IMR-90 (cell line): ENCODE measurements at regions not wholly inside any gene's neighbourhood (a gene's known extent, or its start where the extent isn't known, plus 50 kb on each side); places are given as distances from the start of the nearest gene placed in this dataset.

ENCODE experiments used
- ATAC-seq: fragments of 200-7000 bp; cut with Tn5 transposase; 2 replicates; pipeline ENCODE4 v1.9.1; 2020; ENCODE audit warnings: low read depth, mild to moderate bottlenecking, moderate library complexity
- BruUV-seq: library from RNA; stranded (reverse); fragments of 400-500 nt; replicated peaks from 2 replicates; lab custom pipeline; 2021; lab: Mats Ljungman, UMichigan
- CTCF ChIA-PET: fragments of 300-600 bp; formaldehyde crosslinking; extraction: SDS; loops from one replicate; lab custom pipeline; 2021; ENCODE audit warnings: antibody characterized with exemption; lab: Yijun Ruan, JAX
- POLR2A ChIA-PET: fragments of 300-600 bp; sonication (Branson Sonifier 250); formaldehyde crosslinking; loops from one replicate; lab custom pipeline; 2022; ENCODE audit warnings: antibody characterized with exemption; ENCODE audit not compliant: unreplicated experiment; lab: Charles Lee
- DNase-seq: peaks from one replicate; pipeline ENCODE4 v3.0.0; 2013
- H2AFZ ChIP-seq: replicated peaks from 2 replicates; pipeline ENCODE3; 2013; ENCODE audit warnings: low read length, mild to moderate bottlenecking; ENCODE audit not compliant: poor library complexity
- H2AK5ac ChIP-seq: 2 replicates; pipeline ENCODE4 v1.6.1; 2013; ENCODE audit warnings: low read depth, low read length, inconsistent platforms
- H2AK9ac ChIP-seq: replicated peaks from 2 replicates; pipeline ENCODE3; 2013; ENCODE audit warnings: mild to moderate bottlenecking, low read depth, low read length, moderate library complexity; ENCODE audit not compliant: poor library complexity
- H2BK120ac ChIP-seq: 2 replicates; pipeline ENCODE4 v1.6.1; 2013; ENCODE audit warnings: low read depth, low read length, inconsistent platforms
- H2BK15ac ChIP-seq: 3 replicates; pipeline ENCODE4 v1.6.1; 2013; ENCODE audit warnings: low read depth, low read length, inconsistent platforms
- H2BK20ac ChIP-seq: 2 replicates; pipeline ENCODE4 v1.6.1; 2013; ENCODE audit warnings: low read depth, mild to moderate bottlenecking, inconsistent platforms, low read length, moderate library complexity
- H2BK5ac ChIP-seq: 2 replicates; pipeline ENCODE4 v1.6.1; 2013; ENCODE audit warnings: mild to moderate bottlenecking, low read depth, low read length, inconsistent platforms; ENCODE audit not compliant: poor library complexity, severe bottlenecking
- H3K14ac ChIP-seq: replicated peaks from 2 replicates; pipeline ENCODE4 v1.6.1; 2013; ENCODE audit warnings: low read depth, low read length, inconsistent platforms
- H3K18ac ChIP-seq: 2 replicates; pipeline ENCODE4 v1.6.1; 2013; ENCODE audit warnings: low read depth, low read length, control low read depth
- H3K23ac ChIP-seq: 2 replicates; pipeline ENCODE4 v1.6.1; 2013; ENCODE audit warnings: low read depth, low read length, inconsistent platforms
- H3K27ac ChIP-seq: 2 replicates; pipeline ENCODE4 v1.5.1; 2013; ENCODE audit warnings: mild to moderate bottlenecking, control low read depth, low read length; ENCODE audit not compliant: insufficient read depth
- H3K27me3 ChIP-seq: 2 replicates; pipeline ENCODE4 v1.6.1; 2013; ENCODE audit warnings: low read length; ENCODE audit not compliant: control insufficient read depth, insufficient read depth
- H3K36me3 ChIP-seq: 2 replicates; pipeline ENCODE4 v1.6.1; 2013; ENCODE audit warnings: low read length, mixed read lengths; ENCODE audit not compliant: control insufficient read depth, insufficient read depth
- H3K4ac ChIP-seq: 2 replicates; pipeline ENCODE4 v1.6.1; 2013; ENCODE audit warnings: low read depth, low read length, inconsistent platforms
- H3K4me1 ChIP-seq: 2 replicates; pipeline ENCODE4 v1.6.1; 2013; ENCODE audit warnings: low read length, mixed read lengths; ENCODE audit not compliant: control insufficient read depth, insufficient read depth
- H3K4me2 ChIP-seq: 2 replicates; pipeline ENCODE4 v1.6.1; 2013; ENCODE audit warnings: low read depth, mild to moderate bottlenecking, control low read depth, low read length, moderate library complexity
- H3K4me3 ChIP-seq: 2 replicates; pipeline ENCODE4 v1.5.1; 2013; ENCODE audit warnings: low read depth, mild to moderate bottlenecking, control low read depth, low read length, moderate library complexity; ENCODE audit not compliant: insufficient read depth
- H3K56ac ChIP-seq: 2 replicates; pipeline ENCODE4 v1.6.1; 2013; ENCODE audit warnings: low read length, inconsistent platforms; ENCODE audit not compliant: insufficient read depth; ENCODE audit errors: extremely low read depth
- H3K79me1 ChIP-seq, 2 experiments: 2 replicates each; pipeline ENCODE4 v1.6.1; 2013; ENCODE audit warnings: low read length in 2 of 2, inconsistent platforms in 1 of 2, low read depth in 1 of 2
- H3K9ac ChIP-seq: 2 replicates; pipeline ENCODE4 v1.6.1; 2013; ENCODE audit warnings: low read depth, low read length, control low read depth
- H3K9me1 ChIP-seq: 2 replicates; pipeline ENCODE4 v1.6.1; 2013; ENCODE audit warnings: low read length, inconsistent platforms; ENCODE audit not compliant: insufficient read depth
- H3K9me3 ChIP-seq: 2 replicates; pipeline ENCODE4 v1.6.1; 2013; ENCODE audit warnings: low read length; ENCODE audit not compliant: control insufficient read depth, insufficient read depth
- H4K20me1 ChIP-seq: 2 replicates; pipeline ENCODE4 v1.6.1; 2013; ENCODE audit warnings: low read length, inconsistent platforms; ENCODE audit not compliant: insufficient read depth
- H4K5ac ChIP-seq: 2 replicates; pipeline ENCODE4 v1.6.1; 2013; ENCODE audit warnings: mild to moderate bottlenecking, low read depth, low read length, control low read depth
- H4K8ac ChIP-seq, 2 experiments: 2 replicates each; pipeline ENCODE4 v1.6.1; 2013; ENCODE audit warnings: low read depth in 2 of 2, low read length in 2 of 2, control low read depth in 1 of 2, inconsistent platforms in 1 of 2
- H4K91ac ChIP-seq: 2 replicates; pipeline ENCODE4 v1.6.1; 2013; ENCODE audit warnings: low read depth, low read length, inconsistent platforms; ENCODE audit not compliant: insufficient read depth
- CTCF ChIP-seq: conservative IDR thresholded peaks from 2 replicates; pipeline ENCODE4 v1.5.1; 2012; ENCODE audit warnings: mild to moderate bottlenecking, low read depth, low read length, improper control_type of control experiment
- POLR2A ChIP-seq: IDR thresholded peaks from 2 replicates; pipeline ENCODE4 v1.6.1; 2012; ENCODE audit warnings: mild to moderate bottlenecking, low read depth, low read length
- WGBS, 2 experiments: methylation state at CpG; one replicate each; pipeline versions ENCODE4 v1.1.5 to v1.1.7; 2013; ENCODE audit warnings: missing lambda C conversion rate in 2 of 2; ENCODE audit not compliant: insufficient read length in 1 of 2; ENCODE audit errors: extremely low coverage in 2 of 2; 5-methylcytosine and 5-hydroxymethylcytosine counted together
- dilution Hi-C: fragments of 300-500 bp; cut with HindIII; formaldehyde crosslinking; loops from one replicate; pipeline ENCODE4 v1.14.3; 2018; ENCODE audit warnings: low sequenced_read_pairs; ENCODE audit not compliant: unreplicated experiment
- in situ Hi-C: fragments of 300-500 bp; cut with MboI; formaldehyde crosslinking; loops from 3 replicates; pipeline ENCODE4 v1.14.3; 2019; ENCODE audit warnings: low sequenced_read_pairs, inconsistent platforms, mixed read lengths
- intact Hi-C: fragments of 100-400 bp; cut with micrococcal nuclease; formaldehyde crosslinking; loops from 2 replicates; pipeline ENCODE4 v1.10.0; 2022

GRCh38 chr17:79145548-79145947, 70.9 kb downstream of the ENGASE start:
- Histone ChIP-seq H4K91ac (no peak overlapping the region), H3K27ac (no peak overlapping the region), H2AFZ (no peak overlapping the region), H3K9me1 (no peaks in the 10 kb centered on the region), H3K14ac (no peak overlapping the region), H3K4ac (no peak overlapping the region), H2BK5ac (no peak overlapping the region), H3K18ac (no peak overlapping the region), H2BK15ac (no peak overlapping the region), H2BK20ac (no peak overlapping the region), H2BK120ac (no peak overlapping the region), H4K8ac (no peak overlapping the region), H3K36me3 (no peaks in the 10 kb centered on the region), H2AK9ac (no peak overlapping the region), H3K56ac (no peak overlapping the region), H3K4me2 (no peak overlapping the region), H3K4me3 (no peak overlapping the region), H3K4me1 (no peaks in the 10 kb centered on the region), H3K27me3 (peaks cover 3% of the 10 kb centered on the region; the same call in 1 of the 2 replicates), H3K79me1 (no peaks in the 10 kb centered on the region), H4K20me1 (no peaks in the 10 kb centered on the region), H2AK5ac (no peak overlapping the region), H3K23ac (no peak overlapping the region), H3K9me3 (no peaks in the 10 kb centered on the region), H4K5ac (no peak overlapping the region), H3K9ac (no peak overlapping the region)
- ChIA-PET CTCF (no interaction called here), POLR2A (no interaction called here)
- BruUV-seq = no TSS peak
- intact Hi-C loops = no loop called here
- no peak for ATAC-seq
- in situ Hi-C loops = no loop called here
- 69% methylated on average over 12 of the region's 18 CpGs; no CpG with 5 or more reads in 1 of the 2 experiments for WGBS, 2 experiments
- DNase-seq = no peak
- TF ChIP-seq CTCF = no peak
- TF ChIP-seq POLR2A = no peak
- dilution Hi-C loops = no loop called here
